PC-3 (cell line): ENCODE measurements at regions not wholly inside any gene's neighbourhood (a gene's known extent, or its start where the extent isn't known, plus 50 kb on each side); places are given as distances from the start of the nearest gene placed in this dataset.

Experiments used
- EZH2phosphoT487 ChIP-seq: fragments of 300-600 bp; sonication (generic); IDR thresholded peaks from 2 replicates; pipeline ENCODE4 v1.6.1; 2018; ENCODE audit warnings: mild to moderate bottlenecking, antibody characterized with exemption, low read length, borderline replicate concordance
- TF ChIP-seq, protein P1 (sequence below): fragments of 300-600 bp; sonication (generic); conservative IDR thresholded peaks from 2 replicates; pipeline ENCODE4 v1.5.1; 2017; ENCODE audit warnings: antibody characterized with exemption, low read depth, mild to moderate bottlenecking, low read length

DNA sequence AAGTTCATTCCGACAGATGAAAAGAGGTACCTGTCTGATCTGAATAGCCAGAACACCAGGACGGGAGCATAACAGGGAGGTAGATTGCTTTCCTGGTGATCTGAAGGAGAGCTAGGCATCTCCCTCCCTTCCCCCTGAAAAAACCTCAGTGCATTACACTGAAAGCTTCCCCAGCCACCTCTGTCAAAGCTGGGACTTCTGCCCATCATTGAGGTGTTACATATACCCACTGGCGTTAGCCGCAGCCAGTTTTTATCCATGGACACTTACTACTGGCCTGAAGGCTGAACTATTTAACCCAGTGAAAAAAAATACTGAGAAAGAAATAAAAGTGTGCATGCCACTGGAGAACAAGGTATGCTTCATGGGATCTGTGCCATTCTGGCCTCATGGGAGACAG lies 568.3 kb upstream of the ADAMTS5 start:
- TF ChIP-seq, protein P1, sequence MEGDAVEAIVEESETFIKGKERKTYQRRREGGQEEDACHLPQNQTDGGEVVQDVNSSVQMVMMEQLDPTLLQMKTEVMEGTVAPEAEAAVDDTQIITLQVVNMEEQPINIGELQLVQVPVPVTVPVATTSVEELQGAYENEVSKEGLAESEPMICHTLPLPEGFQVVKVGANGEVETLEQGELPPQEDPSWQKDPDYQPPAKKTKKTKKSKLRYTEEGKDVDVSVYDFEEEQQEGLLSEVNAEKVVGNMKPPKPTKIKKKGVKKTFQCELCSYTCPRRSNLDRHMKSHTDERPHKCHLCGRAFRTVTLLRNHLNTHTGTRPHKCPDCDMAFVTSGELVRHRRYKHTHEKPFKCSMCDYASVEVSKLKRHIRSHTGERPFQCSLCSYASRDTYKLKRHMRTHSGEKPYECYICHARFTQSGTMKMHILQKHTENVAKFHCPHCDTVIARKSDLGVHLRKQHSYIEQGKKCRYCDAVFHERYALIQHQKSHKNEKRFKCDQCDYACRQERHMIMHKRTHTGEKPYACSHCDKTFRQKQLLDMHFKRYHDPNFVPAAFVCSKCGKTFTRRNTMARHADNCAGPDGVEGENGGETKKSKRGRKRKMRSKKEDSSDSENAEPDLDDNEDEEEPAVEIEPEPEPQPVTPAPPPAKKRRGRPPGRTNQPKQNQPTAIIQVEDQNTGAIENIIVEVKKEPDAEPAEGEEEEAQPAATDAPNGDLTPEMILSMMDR: no peak
- TF ChIP-seq EZH2phosphoT487: no peak
